ENCODE measurements at regions not wholly inside any gene's neighbourhood (a gene's known extent, or its start where the extent isn't known, plus 50 kb on each side); places are given as distances from the start of the nearest gene placed in this dataset.

GRCh38 chrX:25275159-25275558, 259.4 kb upstream of the ARX start:
- Histone ChIP-seq H2AFZ (ENCODE audit: low read depth, low read length) (no peak overlapping the region), H3K27me3 (ENCODE audit: control insufficient read depth in 2 of 2, insufficient read depth in 2 of 2, low read length in 2 of 2) (no peaks in the 10 kb centered on the region), H3K79me2 (ENCODE audit: control insufficient read depth, insufficient read depth, low read length) (no peaks in the 10 kb centered on the region), H3K4me2 (ENCODE audit: insufficient read depth, low read length) (no peak overlapping the region), H3K4me1 (replicated peaks in 1 of 2; ENCODE audit: control insufficient read depth in 2 of 2, insufficient read depth in 2 of 2, low read length in 2 of 2) (no peaks in the 10 kb centered on the region), H3K9me1 (ENCODE audit: control insufficient read depth, insufficient read depth, low read length) (no peaks in the 10 kb centered on the region), H3K27ac (ENCODE audit: extremely low read depth, low read depth, low read length) (no peak overlapping the region), H3K9me3 (replicated peaks; ENCODE audit: control insufficient read depth, insufficient read depth, low read depth, low read length) (no peaks in the 10 kb centered on the region), H3K4me3 (no peak overlapping the region), H4K20me1 (replicated peaks; ENCODE audit: control insufficient read depth, insufficient read depth, low read length) (no peaks in the 10 kb centered on the region), H3K9ac (ENCODE audit: insufficient read depth in 1 of 2, low read depth in 2 of 2, low read length in 2 of 2) (no peak overlapping the region), H3K36me3 (ENCODE audit: control insufficient read depth, insufficient read depth, low read length) (no peaks in the 10 kb centered on the region)
- ATAC-seq: no peak
- WGBS (ENCODE audit: insufficient coverage, low coverage, missing lambda C conversion rate): 0% methylated on average over 3 of the region's 3 CpGs
- no TSS peak for BruUV-seq (replicated peaks)
- in situ Hi-C loops (cut with MboI) (no loop called here), intact Hi-C loops (cut with micrococcal nuclease) (no loop called here)
- TF ChIP-seq SNRNP70 (optimal IDR thresholded peaks at IDR 0.05; ENCODE audit: low read depth, low read length): no peak
- TF ChIP-seq, protein P1, sequence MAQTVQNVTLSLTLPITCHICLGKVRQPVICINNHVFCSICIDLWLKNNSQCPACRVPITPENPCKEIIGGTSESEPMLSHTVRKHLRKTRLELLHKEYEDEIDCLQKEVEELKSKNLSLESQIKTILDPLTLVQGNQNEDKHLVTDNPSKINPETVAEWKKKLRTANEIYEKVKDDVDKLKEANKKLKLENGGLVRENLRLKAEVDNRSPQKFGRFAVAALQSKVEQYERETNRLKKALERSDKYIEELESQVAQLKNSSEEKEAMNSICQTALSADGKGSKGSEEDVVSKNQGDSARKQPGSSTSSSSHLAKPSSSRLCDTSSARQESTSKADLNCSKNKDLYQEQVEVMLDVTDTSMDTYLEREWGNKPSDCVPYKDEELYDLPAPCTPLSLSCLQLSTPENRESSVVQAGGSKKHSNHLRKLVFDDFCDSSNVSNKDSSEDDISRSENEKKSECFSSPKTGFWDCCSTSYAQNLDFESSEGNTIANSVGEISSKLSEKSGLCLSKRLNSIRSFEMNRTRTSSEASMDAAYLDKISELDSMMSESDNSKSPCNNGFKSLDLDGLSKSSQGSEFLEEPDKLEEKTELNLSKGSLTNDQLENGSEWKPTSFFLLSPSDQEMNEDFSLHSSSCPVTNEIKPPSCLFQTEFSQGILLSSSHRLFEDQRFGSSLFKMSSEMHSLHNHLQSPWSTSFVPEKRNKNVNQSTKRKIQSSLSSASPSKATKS (CRISPR knock-in tag; IDR thresholded peaks at IDR 0.05): no peak
- TF ChIP-seq CHD1 (IDR thresholded peaks at IDR 0.05; ENCODE audit: low read length): no peak
- TF ChIP-seq PURB (CRISPR knock-in tag; IDR thresholded peaks at IDR 0.05; ENCODE audit: low read depth): no peak
- TF ChIP-seq PRMT5 (CRISPR knock-in tag; IDR thresholded peaks at IDR 0.05): no peak
- no peak for TF ChIP-seq CSDE1 (IDR thresholded peaks at IDR 0.05)
- TF ChIP-seq MCM2 (IDR thresholded peaks at IDR 0.05; ENCODE audit: low read depth): no peak
- no peak for TF ChIP-seq TAF7 (tag; IDR thresholded peaks at IDR 0.05)
- TF ChIP-seq KHSRP (IDR thresholded peaks at IDR 0.05): no peak
- no peak for TF ChIP-seq ZNF785 (CRISPR knock-in tag; IDR thresholded peaks at IDR 0.05)
- TF ChIP-seq ZNF695 (CRISPR knock-in tag; IDR thresholded peaks at IDR 0.05): no peak
- no peak for TF ChIP-seq DIDO1 (tag; IDR thresholded peaks at IDR 0.05; ENCODE audit: low read depth)
- no peak for TF ChIP-seq BHLHE40 (IDR thresholded peaks at IDR 0.05; ENCODE audit: low read length)
- ChIA-PET POLR2A (no interaction called here), CTCF (ENCODE audit: low intra/inter-chr PET ratio) (no interaction called here)
- no peak for FAIRE-seq
- no peak for DNase-seq (ENCODE audit: extremely low read depth in 1 of 4, low spot score in 3 of 4)
